ENCODE measurements at regions not wholly inside any gene's neighbourhood (a gene's known extent, or its start where the extent isn't known, plus 50 kb on each side); places are given as distances from the start of the nearest gene placed in this dataset.

DNA sequence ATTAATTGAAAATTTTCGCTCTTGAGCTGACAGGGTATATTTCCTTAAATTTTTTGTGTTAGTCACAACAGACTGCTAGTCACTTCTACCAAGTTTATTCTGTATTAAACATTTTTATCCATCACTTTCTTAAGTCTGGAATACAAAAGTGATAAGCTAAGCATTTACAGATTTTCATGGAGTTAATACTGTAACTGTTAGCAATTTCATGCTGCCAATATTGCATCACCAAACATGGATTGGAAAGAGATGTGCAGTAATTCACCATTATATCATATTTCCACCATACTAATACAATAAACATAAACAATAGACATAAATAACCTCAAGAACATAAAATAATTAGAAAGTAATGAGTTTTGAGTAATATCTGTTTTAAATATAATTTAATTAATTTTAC lies 854.0 kb upstream of the CITED2 start:
- TF ChIP-seq, protein P1, sequence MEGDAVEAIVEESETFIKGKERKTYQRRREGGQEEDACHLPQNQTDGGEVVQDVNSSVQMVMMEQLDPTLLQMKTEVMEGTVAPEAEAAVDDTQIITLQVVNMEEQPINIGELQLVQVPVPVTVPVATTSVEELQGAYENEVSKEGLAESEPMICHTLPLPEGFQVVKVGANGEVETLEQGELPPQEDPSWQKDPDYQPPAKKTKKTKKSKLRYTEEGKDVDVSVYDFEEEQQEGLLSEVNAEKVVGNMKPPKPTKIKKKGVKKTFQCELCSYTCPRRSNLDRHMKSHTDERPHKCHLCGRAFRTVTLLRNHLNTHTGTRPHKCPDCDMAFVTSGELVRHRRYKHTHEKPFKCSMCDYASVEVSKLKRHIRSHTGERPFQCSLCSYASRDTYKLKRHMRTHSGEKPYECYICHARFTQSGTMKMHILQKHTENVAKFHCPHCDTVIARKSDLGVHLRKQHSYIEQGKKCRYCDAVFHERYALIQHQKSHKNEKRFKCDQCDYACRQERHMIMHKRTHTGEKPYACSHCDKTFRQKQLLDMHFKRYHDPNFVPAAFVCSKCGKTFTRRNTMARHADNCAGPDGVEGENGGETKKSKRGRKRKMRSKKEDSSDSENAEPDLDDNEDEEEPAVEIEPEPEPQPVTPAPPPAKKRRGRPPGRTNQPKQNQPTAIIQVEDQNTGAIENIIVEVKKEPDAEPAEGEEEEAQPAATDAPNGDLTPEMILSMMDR (IDR thresholded peaks at IDR 0.05; ENCODE audit: insufficient read depth, low read length): no peak
- H3K4me3 ChIP-seq (ENCODE audit: low read depth, low read length): no peak overlapping the region
- no peak for DNase-seq (ENCODE audit: low read depth)

DNA sequence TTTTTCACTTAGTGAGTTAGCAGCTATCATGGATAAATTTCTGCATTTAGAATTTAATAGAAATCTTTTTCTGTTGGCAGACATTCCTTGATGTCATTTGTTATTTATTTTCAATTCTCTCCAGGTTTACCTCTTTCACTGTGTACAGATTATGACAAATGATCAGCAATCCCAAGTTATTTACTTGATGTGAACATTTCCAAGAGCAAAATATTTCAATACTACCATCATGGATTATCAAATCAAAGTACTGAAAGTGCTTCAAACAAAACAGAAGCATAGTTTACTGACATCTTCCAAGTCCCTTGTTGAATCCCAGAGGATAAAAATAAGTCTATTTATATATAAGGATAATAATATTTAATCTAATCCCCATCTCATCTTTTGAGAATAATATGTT lies 852.2 kb upstream of the CITED2 start:
- H3K4me3 ChIP-seq (ENCODE audit: low read depth, low read length): no peak overlapping the region
- no peak for DNase-seq (ENCODE audit: low read depth)
- TF ChIP-seq, protein P1 (IDR thresholded peaks at IDR 0.05; ENCODE audit: insufficient read depth, low read length): no peak

DNA sequence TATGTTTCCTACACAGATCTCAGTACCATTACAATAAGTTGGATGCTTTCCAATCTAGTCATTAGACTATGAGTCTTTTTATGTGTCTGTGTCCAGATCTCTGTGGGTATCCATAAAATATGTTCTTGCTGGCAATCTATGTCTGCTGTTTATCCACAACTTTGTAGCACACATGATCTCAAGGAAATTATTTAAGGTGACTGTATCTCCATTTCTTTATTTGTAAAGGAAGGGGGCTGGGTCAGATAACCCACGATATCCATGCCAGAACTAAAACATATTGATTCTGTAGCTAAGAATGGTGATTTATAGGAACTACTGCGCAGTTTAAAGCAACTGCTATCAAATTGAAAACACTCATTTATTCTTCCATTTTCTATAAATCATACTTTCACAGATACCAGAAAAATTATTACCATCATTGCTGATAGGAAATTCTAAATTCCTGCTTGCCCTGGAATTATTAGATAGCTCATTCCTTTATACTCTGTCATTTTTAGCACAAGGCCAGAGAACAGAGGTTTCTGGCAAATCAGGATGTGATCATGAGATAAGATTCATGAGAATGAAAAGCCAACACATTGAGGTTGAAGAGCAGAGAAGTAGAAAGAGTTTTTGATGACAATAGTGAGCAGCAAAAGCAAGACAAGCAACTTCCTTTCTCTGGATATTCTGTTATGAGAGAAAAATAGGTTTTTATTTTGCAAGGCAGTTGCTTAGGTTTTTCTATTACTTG lies 851.4 kb upstream of the CITED2 start:
- TF ChIP-seq, protein P1 (IDR thresholded peaks at IDR 0.05; ENCODE audit: insufficient read depth, low read length): no peak
- DNase-seq (ENCODE audit: low read depth): peak; percentile 84
- H3K4me3 ChIP-seq (ENCODE audit: low read depth, low read length): no peak overlapping the region

DNA sequence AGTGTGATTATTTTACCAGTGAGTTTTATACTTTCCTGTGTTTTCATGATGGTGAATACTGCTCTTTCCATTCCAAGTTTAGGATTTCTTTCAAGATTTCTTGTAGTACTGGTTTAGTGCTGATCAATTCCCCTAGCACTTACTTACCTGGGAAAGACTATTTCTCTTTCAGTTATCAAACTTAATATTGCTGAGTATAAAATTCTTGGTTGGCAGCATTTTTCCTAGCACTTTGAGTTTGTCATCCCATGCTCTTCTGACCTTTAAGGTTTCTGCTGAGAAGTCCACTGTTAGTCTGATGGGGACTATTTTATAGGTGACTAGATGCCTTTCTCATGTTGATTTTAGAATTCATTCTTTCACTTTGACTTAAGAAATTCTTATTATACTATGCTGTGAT lies 842.8 kb upstream of the CITED2 start:
- TF ChIP-seq, protein P1 (IDR thresholded peaks at IDR 0.05; ENCODE audit: insufficient read depth, low read length): no peak
- H3K4me3 ChIP-seq (ENCODE audit: low read depth, low read length): no peak overlapping the region
- no peak for DNase-seq (ENCODE audit: low read depth)

DNA sequence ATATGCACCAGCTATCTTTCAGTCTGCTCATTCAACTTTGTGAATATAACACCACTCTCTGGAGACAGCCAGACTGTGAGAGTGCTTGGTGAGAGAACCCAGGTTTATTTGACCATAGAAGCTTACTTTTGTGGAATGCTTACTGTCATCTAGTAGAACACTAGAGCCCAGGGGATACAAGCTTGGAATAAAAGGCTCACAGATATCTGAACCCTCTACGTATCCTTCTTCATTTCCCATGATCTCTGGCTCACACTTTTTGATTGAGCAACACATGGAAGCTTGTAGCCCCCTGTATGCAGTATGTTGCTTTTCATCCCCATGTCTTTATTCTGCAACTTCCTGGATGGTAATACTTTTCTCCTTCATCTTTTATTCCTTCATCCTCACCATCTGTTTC lies 835.3 kb upstream of the CITED2 start:
- TF ChIP-seq, protein P1 (IDR thresholded peaks at IDR 0.05; ENCODE audit: insufficient read depth, low read length): no peak
- DNase-seq (ENCODE audit: low read depth): no peak
- no peak overlapping the region for H3K4me3 ChIP-seq (ENCODE audit: low read depth, low read length)

DNA sequence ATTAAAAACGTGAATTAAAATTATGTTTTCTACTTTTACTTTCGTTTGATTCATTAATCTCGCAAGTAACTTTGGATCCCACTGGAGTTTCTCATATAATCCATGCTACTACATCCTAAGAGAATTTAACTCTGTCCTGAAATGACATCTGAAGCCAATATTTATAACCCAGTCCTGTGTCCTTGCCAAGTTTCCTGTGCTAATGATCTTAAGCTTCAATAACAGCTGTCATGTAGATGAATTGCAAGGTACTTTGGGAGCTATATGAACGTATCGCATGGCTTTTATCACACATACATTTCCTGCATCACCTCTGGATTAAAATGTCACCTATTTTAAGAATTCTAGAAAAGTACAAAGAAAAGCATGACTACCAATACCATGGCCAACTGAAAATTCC lies 833.8 kb upstream of the CITED2 start:
- TF ChIP-seq, protein P1 (IDR thresholded peaks at IDR 0.05; ENCODE audit: insufficient read depth, low read length): no peak
- DNase-seq (ENCODE audit: low read depth): no peak
- H3K4me3 ChIP-seq (ENCODE audit: low read depth, low read length): no peak overlapping the region
